Neural progenitor cell (in vitro differentiated cells): ENCODE measurements at regions not wholly inside any gene's neighbourhood (a gene's known extent, or its start where the extent isn't known, plus 50 kb on each side); places are given as distances from the start of the nearest gene placed in this dataset.
"Not testable (repeated sequence)": the region's sequence is repeated elsewhere in the genome, so short reads cannot be mapped to it uniquely, and the experiment has no call there.

Source experiments
- DNase-seq: peaks from one replicate; pipeline ENCODE4 v3.0.0-alpha.2; 2016; ENCODE audit warnings: low spot score
- H2AFZ ChIP-seq: fragments of 200-600 bp; sonication (generic); replicated peaks from 2 replicates; pipeline ENCODE4 v1.6.1; 2016; ENCODE audit warnings: antibody characterized with exemption
- H3F3A ChIP-seq: fragments of 200-600 bp; sonication (generic); 2 replicates; pipeline ENCODE4 v1.6.1; 2016; ENCODE audit warnings: antibody characterized with exemption, low read depth
- H3K27ac ChIP-seq: fragments of 200-600 bp; sonication (generic); 2 replicates; pipeline ENCODE4 v1.5.1; 2016; ENCODE audit warnings: mild to moderate bottlenecking
- H3K27me3 ChIP-seq: fragments of 200-600 bp; sonication (generic); 2 replicates; pipeline ENCODE4 v1.6.1; 2016; ENCODE audit warnings: mild to moderate bottlenecking, moderate library complexity
- H3K36me3 ChIP-seq: fragments of 200-600 bp; sonication (generic); 2 replicates; pipeline ENCODE4 v1.5.1; 2016
- H3K4me1 ChIP-seq: fragments of 200-600 bp; sonication (generic); 2 replicates; pipeline ENCODE4 v1.6.1; 2016; ENCODE audit warnings: mixed run types
- H3K4me2 ChIP-seq: fragments of 200-600 bp; sonication (generic); 2 replicates; pipeline ENCODE4 v1.6.1; 2016
- H3K4me3 ChIP-seq: fragments of 200-600 bp; sonication (generic); 2 replicates; pipeline ENCODE4 v1.5.1; 2016
- H3K79me2 ChIP-seq: fragments of 200-600 bp; sonication (generic); 2 replicates; pipeline ENCODE4 v1.6.1; 2016; ENCODE audit warnings: low read depth
- H3K9ac ChIP-seq: fragments of 200-600 bp; sonication (generic); 2 replicates; pipeline ENCODE4 v1.6.1; 2016
- H3K9me3 ChIP-seq: fragments of 200-600 bp; sonication (generic); 2 replicates; pipeline ENCODE4 v1.5.1; 2016; ENCODE audit warnings: low read depth
- H4K20me1 ChIP-seq: fragments of 200-600 bp; sonication (generic); 2 replicates; pipeline ENCODE4 v1.6.1; 2016; ENCODE audit warnings: low read depth
- H3K27ac Mint-ChIP-seq: 3 replicates; pipeline ENCODE4 v1.8.0; 2021; ENCODE audit warnings: mixed read lengths
- H3K27me3 Mint-ChIP-seq: 2 replicates; pipeline ENCODE4 v1.8.0; 2022; ENCODE audit warnings: low read depth, mild to moderate bottlenecking, inconsistent platforms, moderate library complexity, mixed read lengths; ENCODE audit not compliant: insufficient read depth
- H3K36me3 Mint-ChIP-seq: 3 replicates; pipeline ENCODE4 v1.8.0; 2021; ENCODE audit warnings: mixed read lengths
- H3K4me1 Mint-ChIP-seq: 3 replicates; pipeline ENCODE4 v1.8.0; 2021; ENCODE audit warnings: mixed read lengths
- H3K4me3 Mint-ChIP-seq: 3 replicates; pipeline ENCODE4 v1.8.0; 2021; ENCODE audit warnings: mild to moderate bottlenecking, moderate library complexity, mixed read lengths
- H3K9me3 Mint-ChIP-seq: 3 replicates; pipeline ENCODE4 v1.8.0; 2020; ENCODE audit warnings: mixed read lengths
- EZH2 ChIP-seq: fragments of 200-600 bp; sonication (generic); IDR thresholded peaks from 2 replicates; pipeline ENCODE4 v1.6.1; 2017; ENCODE audit warnings: antibody characterized with exemption, mild to moderate bottlenecking, moderate library complexity
- EZH2phosphoT487 ChIP-seq: fragments of 200-600 bp; sonication (generic); IDR thresholded peaks from 2 replicates; pipeline ENCODE4 v1.6.1; 2017; ENCODE audit warnings: antibody characterized with exemption
- TF ChIP-seq, protein P1 (sequence below): fragments of 200-600 bp; sonication (generic); IDR thresholded peaks from 2 replicates; pipeline ENCODE4 v1.5.1; 2017; ENCODE audit warnings: antibody characterized with exemption, mild to moderate bottlenecking

- DNase-seq, result no peak
- H3K4me1 Mint-ChIP-seq, result peaks cover 3% of the 10 kb centered on the region
- TF ChIP-seq EZH2 (no peak), EZH2phosphoT487 (no peak)
- TF ChIP-seq, protein P1, sequence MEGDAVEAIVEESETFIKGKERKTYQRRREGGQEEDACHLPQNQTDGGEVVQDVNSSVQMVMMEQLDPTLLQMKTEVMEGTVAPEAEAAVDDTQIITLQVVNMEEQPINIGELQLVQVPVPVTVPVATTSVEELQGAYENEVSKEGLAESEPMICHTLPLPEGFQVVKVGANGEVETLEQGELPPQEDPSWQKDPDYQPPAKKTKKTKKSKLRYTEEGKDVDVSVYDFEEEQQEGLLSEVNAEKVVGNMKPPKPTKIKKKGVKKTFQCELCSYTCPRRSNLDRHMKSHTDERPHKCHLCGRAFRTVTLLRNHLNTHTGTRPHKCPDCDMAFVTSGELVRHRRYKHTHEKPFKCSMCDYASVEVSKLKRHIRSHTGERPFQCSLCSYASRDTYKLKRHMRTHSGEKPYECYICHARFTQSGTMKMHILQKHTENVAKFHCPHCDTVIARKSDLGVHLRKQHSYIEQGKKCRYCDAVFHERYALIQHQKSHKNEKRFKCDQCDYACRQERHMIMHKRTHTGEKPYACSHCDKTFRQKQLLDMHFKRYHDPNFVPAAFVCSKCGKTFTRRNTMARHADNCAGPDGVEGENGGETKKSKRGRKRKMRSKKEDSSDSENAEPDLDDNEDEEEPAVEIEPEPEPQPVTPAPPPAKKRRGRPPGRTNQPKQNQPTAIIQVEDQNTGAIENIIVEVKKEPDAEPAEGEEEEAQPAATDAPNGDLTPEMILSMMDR, result no peak
- H4K20me1 ChIP-seq, result peaks cover 34% of the 10 kb centered on the region
- no peaks in the 10 kb centered on the region for H3K36me3 ChIP-seq
- peaks cover 72% of the 10 kb centered on the region for H3K79me2 ChIP-seq
- H3K9ac ChIP-seq, result no peak overlapping the region
- H3K27me3 Mint-ChIP-seq, result no peaks in the 10 kb centered on the region
- H3K27me3 ChIP-seq, result no peaks in the 10 kb centered on the region
- H3K4me3 Mint-ChIP-seq, result no peak overlapping the region
- no peaks in the 10 kb centered on the region for H3K4me1 ChIP-seq
- no peaks in the 10 kb centered on the region for H3F3A ChIP-seq
- peaks cover 7% of the 10 kb centered on the region for H3K36me3 Mint-ChIP-seq
- no peaks in the 10 kb centered on the region for H3K9me3 Mint-ChIP-seq
- H3K27ac Mint-ChIP-seq, result no peak overlapping the region
- H3K4me3 ChIP-seq, result no peak overlapping the region
- H3K9me3 ChIP-seq, result no peaks in the 10 kb centered on the region
- H2AFZ ChIP-seq, result no peak overlapping the region
- no peak overlapping the region for H3K4me2 ChIP-seq
- H3K27ac ChIP-seq, result no peak overlapping the region
Measured at GRCh38 chr3:51617597-51617996, 53.5 kb upstream of the TEX264 start.

- H3K27me3 Mint-ChIP-seq, H3K4me2 ChIP-seq, H3K36me3 Mint-ChIP-seq, H3K9ac ChIP-seq, H2AFZ ChIP-seq, H3K27ac Mint-ChIP-seq, H3K27me3 ChIP-seq, H3K9me3 Mint-ChIP-seq, DNase-seq, H3F3A ChIP-seq, H3K4me3 ChIP-seq, H3K27ac ChIP-seq, H3K36me3 ChIP-seq, H3K4me1 ChIP-seq, H3K4me1 Mint-ChIP-seq, H3K9me3 ChIP-seq, H3K4me3 Mint-ChIP-seq: not testable (repeated sequence)
- H3K79me2 ChIP-seq, result peaks cover 67% of the 10 kb centered on the region
- peaks cover 34% of the 10 kb centered on the region for H4K20me1 ChIP-seq
Measured at GRCh38 chr3:51618038-51618437, 53.0 kb upstream of the TEX264 start.

- Histone ChIP-seq H3K4me3 (no peak overlapping the region), H3K27ac (no peak overlapping the region), H2AFZ (no peak overlapping the region), H3K36me3 (no peaks in the 10 kb centered on the region), H3K4me2 (no peak overlapping the region), H3K9me3 (no peaks in the 10 kb centered on the region), H3K9ac (no peak overlapping the region), H3K4me1 (no peaks in the 10 kb centered on the region), H3K27me3 (no peaks in the 10 kb centered on the region), H3K79me2 (peaks cover 65% of the 10 kb centered on the region), H4K20me1 (peaks cover 34% of the 10 kb centered on the region), H3F3A (no peaks in the 10 kb centered on the region)
- Mint-ChIP-seq H3K4me1 (peaks cover 3% of the 10 kb centered on the region), H3K27ac (no peak overlapping the region), H3K27me3 (no peaks in the 10 kb centered on the region), H3K4me3 (no peak overlapping the region), H3K9me3 (no peaks in the 10 kb centered on the region), H3K36me3 (peaks cover 5% of the 10 kb centered on the region)
- DNase-seq, result no peak
- TF ChIP-seq EZH2 (no peak), EZH2phosphoT487 (no peak)
- TF ChIP-seq, protein P1, result no peak
Measured at GRCh38 chr3:51618496-51618895, 52.6 kb upstream of the TEX264 start.

- peaks cover 33% of the 10 kb centered on the region for H4K20me1 ChIP-seq
- no peaks in the 10 kb centered on the region for H3K9me3 Mint-ChIP-seq
Measured at GRCh38 chr3:51619983-51620382, 51.1 kb upstream of the TEX264 start.

More at GRCh38 chr3:51619983-51620382, 51.1 kb upstream of the TEX264 start:
- no peaks in the 10 kb centered on the region for H3K27me3 ChIP-seq
- H3K79me2 ChIP-seq, result peaks cover 56% of the 10 kb centered on the region
- peaks cover 5% of the 10 kb centered on the region for H3K36me3 Mint-ChIP-seq
- H3K4me2 ChIP-seq, result no peak overlapping the region
- H3K4me1 Mint-ChIP-seq, result peaks cover 3% of the 10 kb centered on the region
- no peak overlapping the region for H3K4me3 ChIP-seq
- no peak overlapping the region for H2AFZ ChIP-seq
- H3K27ac Mint-ChIP-seq, result no peak overlapping the region
- no peaks in the 10 kb centered on the region for H3K27me3 Mint-ChIP-seq
- no peaks in the 10 kb centered on the region for H3K36me3 ChIP-seq
- no peak overlapping the region for H3K9ac ChIP-seq
- no peaks in the 10 kb centered on the region for H3F3A ChIP-seq
- H3K4me1 ChIP-seq, result no peaks in the 10 kb centered on the region
- no peak overlapping the region for H3K27ac ChIP-seq
- no peak for DNase-seq
- H3K9me3 ChIP-seq, result no peaks in the 10 kb centered on the region
- no peak overlapping the region for H3K4me3 Mint-ChIP-seq
- TF ChIP-seq EZH2 (no peak), EZH2phosphoT487 (no peak)
- TF ChIP-seq, protein P1, result no peak
